ENCODE measurements at regions not wholly inside any gene's neighbourhood (a gene's known extent, or its start where the extent isn't known, plus 50 kb on each side); places are given as distances from the start of the nearest gene placed in this dataset.

- Histone ChIP-seq H4K20me1 (ENCODE audit: insufficient read depth, low read length) (no peaks in the 10 kb centered on the region), H3K9ac (ENCODE audit: low read length) (no peak overlapping the region), H3K4me3 (ENCODE audit: insufficient read depth, low read depth, low read length) (no peak overlapping the region), H3K9me3 (ENCODE audit: insufficient read depth, low read depth, low read length) (no peaks in the 10 kb centered on the region), H3K36me3 (ENCODE audit: insufficient read depth, low read length) (no peaks in the 10 kb centered on the region), H3K27me3 (ENCODE audit: insufficient read depth, low read length) (no peaks in the 10 kb centered on the region), H2AFZ (ENCODE audit: low read depth, low read length) (no peak overlapping the region), H3K79me2 (ENCODE audit: insufficient read depth, low read length) (no peaks in the 10 kb centered on the region), H3K4me2 (ENCODE audit: low read length) (no peak overlapping the region), H3K27ac (ENCODE audit: low read depth, low read length) (no peak overlapping the region), H3K4me1 (ENCODE audit: insufficient read depth, low read length) (no peaks in the 10 kb centered on the region)
- Mint-ChIP-seq H3K27me3 (ENCODE audit: low read depth, unreplicated experiment) (peaks cover 15% of the 10 kb centered on the region), H3K36me3 (ENCODE audit: low read depth, unreplicated experiment) (no peaks in the 10 kb centered on the region), H3K4me3 (ENCODE audit: unreplicated experiment) (no peak overlapping the region), H3K4me1 (ENCODE audit: low read depth, unreplicated experiment) (no peaks in the 10 kb centered on the region), H3K27ac (ENCODE audit: unreplicated experiment) (no peak overlapping the region), H3K9me3 (ENCODE audit: unreplicated experiment) (peaks cover 18% of the 10 kb centered on the region)
- DNase-seq (ENCODE audit: low read depth) (no peak), FAIRE-seq (no peak)
- TF ChIP-seq EZH2 (IDR thresholded peaks at IDR 0.05; ENCODE audit: insufficient read depth, low read length) (no peak), CTCF (IDR thresholded peaks at IDR 0.05; ENCODE audit: insufficient read depth, low read depth, low read length) (no peak)
These were observed 97.3 kb upstream of the SFMBT2 start for GRCh38 chr10:7507887-7508726.

- Histone ChIP-seq H4K20me1 (ENCODE audit: insufficient read depth, low read length) (no peaks in the 10 kb centered on the region), H3K4me2 (ENCODE audit: low read length) (no peak overlapping the region), H3K79me2 (ENCODE audit: insufficient read depth, low read length) (no peaks in the 10 kb centered on the region), H3K9ac (ENCODE audit: low read length) (no peak overlapping the region), H3K9me3 (ENCODE audit: insufficient read depth, low read depth, low read length) (no peaks in the 10 kb centered on the region), H2AFZ (ENCODE audit: low read depth, low read length) (no peak overlapping the region), H3K27me3 (ENCODE audit: insufficient read depth, low read length) (no peaks in the 10 kb centered on the region), H3K4me3 (ENCODE audit: insufficient read depth, low read depth, low read length) (no peak overlapping the region), H3K36me3 (ENCODE audit: insufficient read depth, low read length) (no peaks in the 10 kb centered on the region), H3K27ac (ENCODE audit: low read depth, low read length) (no peak overlapping the region), H3K4me1 (ENCODE audit: insufficient read depth, low read length) (no peaks in the 10 kb centered on the region)
- no peak overlapping the region for H3K4me3 Mint-ChIP-seq (ENCODE audit: unreplicated experiment)
- DNase-seq (ENCODE audit: low read depth), result no peak
- peaks cover 20% of the 10 kb centered on the region for H3K27me3 Mint-ChIP-seq (ENCODE audit: low read depth, unreplicated experiment)
- H3K9me3 Mint-ChIP-seq (ENCODE audit: unreplicated experiment), result peaks cover 18% of the 10 kb centered on the region
- no peak overlapping the region for H3K27ac Mint-ChIP-seq (ENCODE audit: unreplicated experiment)
- H3K36me3 Mint-ChIP-seq (ENCODE audit: low read depth, unreplicated experiment), result no peaks in the 10 kb centered on the region
- no peak for FAIRE-seq
- TF ChIP-seq CTCF (IDR thresholded peaks at IDR 0.05; ENCODE audit: insufficient read depth, low read depth, low read length) (no peak), EZH2 (IDR thresholded peaks at IDR 0.05; ENCODE audit: insufficient read depth, low read length) (no peak)
- H3K4me1 Mint-ChIP-seq (ENCODE audit: low read depth, unreplicated experiment), result no peaks in the 10 kb centered on the region
These were observed 95.7 kb upstream of the SFMBT2 start for GRCh38 chr10:7506571-7506970.

GRCh38 chr10:7505196-7505595 is 94.4 kb upstream of the SFMBT2 start:
- Histone ChIP-seq H3K79me2 (ENCODE audit: insufficient read depth, low read length) (no peaks in the 10 kb centered on the region), H3K4me3 (ENCODE audit: insufficient read depth, low read depth, low read length) (no peak overlapping the region), H3K27ac (ENCODE audit: low read depth, low read length) (no peak overlapping the region), H3K4me2 (ENCODE audit: low read length) (no peak overlapping the region), H3K27me3 (ENCODE audit: insufficient read depth, low read length) (no peaks in the 10 kb centered on the region), H2AFZ (ENCODE audit: low read depth, low read length) (no peak overlapping the region), H3K4me1 (ENCODE audit: insufficient read depth, low read length) (no peaks in the 10 kb centered on the region), H3K36me3 (ENCODE audit: insufficient read depth, low read length) (no peaks in the 10 kb centered on the region), H3K9ac (ENCODE audit: low read length) (no peak overlapping the region), H4K20me1 (ENCODE audit: insufficient read depth, low read length) (no peaks in the 10 kb centered on the region), H3K9me3 (ENCODE audit: insufficient read depth, low read depth, low read length) (no peaks in the 10 kb centered on the region)
- no peak for TF ChIP-seq CTCF (IDR thresholded peaks at IDR 0.05; ENCODE audit: insufficient read depth, low read depth, low read length)
- no peak for TF ChIP-seq EZH2 (IDR thresholded peaks at IDR 0.05; ENCODE audit: insufficient read depth, low read length)
- DNase-seq (ENCODE audit: low read depth) (no peak), FAIRE-seq (no peak)
- Mint-ChIP-seq H3K27ac (ENCODE audit: unreplicated experiment) (no peak overlapping the region), H3K36me3 (ENCODE audit: low read depth, unreplicated experiment) (no peaks in the 10 kb centered on the region), H3K4me3 (ENCODE audit: unreplicated experiment) (no peak overlapping the region), H3K27me3 (ENCODE audit: low read depth, unreplicated experiment) (peaks cover 24% of the 10 kb centered on the region), H3K9me3 (ENCODE audit: unreplicated experiment) (peaks cover 13% of the 10 kb centered on the region), H3K4me1 (ENCODE audit: low read depth, unreplicated experiment) (no peaks in the 10 kb centered on the region)
